ENCODE measurements at regions not wholly inside any gene's neighbourhood (a gene's known extent, or its start where the extent isn't known, plus 50 kb on each side); places are given as distances from the start of the nearest gene placed in this dataset.

GRCh38 chr10:83252169-83252568, 887.1 kb upstream of the GHITM start:
- TF ChIP-seq POLR2AphosphoS5 (IDR thresholded peaks at IDR 0.05) (no peak), CTCF (IDR thresholded peaks at IDR 0.05) (no peak), POLR2A (IDR thresholded peaks at IDR 0.05) (no peak)

Data from prostate gland (tissue), 2 donors.